GM18909 (cell line): ENCODE measurements at regions not wholly inside any gene's neighbourhood (a gene's known extent, or its start where the extent isn't known, plus 50 kb on each side); places are given as distances from the start of the nearest gene placed in this dataset.
A peak's percentile ranks its signal among the peaks of the same experiment; 100 is the strongest.
"Not testable (repeated sequence)": the region's sequence is repeated elsewhere in the genome, so short reads cannot be mapped to it uniquely, and the experiment has no call there.

Experiments
- ATAC-seq: cut with Tn5 transposase; IDR thresholded peaks from one replicate; pipeline ENCODE4 v1.9.1; 2021; ENCODE audit warnings: mild to moderate bottlenecking; ENCODE audit not compliant: unreplicated experiment, poor library complexity

DNA sequence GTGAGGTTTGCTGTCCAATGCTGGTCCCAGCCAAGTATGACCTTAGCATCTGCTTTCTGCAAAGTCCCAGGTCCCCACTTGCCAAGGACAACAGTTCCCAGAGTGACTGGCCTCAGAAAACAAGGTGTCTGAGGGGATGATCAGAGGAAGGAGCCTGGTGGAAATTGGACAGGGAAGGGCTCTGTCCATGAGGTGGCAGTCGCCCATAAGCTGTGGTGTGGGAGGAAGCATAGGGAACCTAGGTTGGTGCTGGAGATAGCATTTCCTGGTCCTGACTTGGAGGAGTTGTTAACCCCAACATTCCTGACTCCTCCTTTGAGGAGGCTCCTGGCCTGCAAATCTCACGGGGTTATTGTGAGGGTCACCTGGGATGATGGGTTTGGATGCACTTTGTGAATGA lies 77.8 kb downstream of the LIMS4 start:
- ATAC-seq: not testable (repeated sequence)

DNA sequence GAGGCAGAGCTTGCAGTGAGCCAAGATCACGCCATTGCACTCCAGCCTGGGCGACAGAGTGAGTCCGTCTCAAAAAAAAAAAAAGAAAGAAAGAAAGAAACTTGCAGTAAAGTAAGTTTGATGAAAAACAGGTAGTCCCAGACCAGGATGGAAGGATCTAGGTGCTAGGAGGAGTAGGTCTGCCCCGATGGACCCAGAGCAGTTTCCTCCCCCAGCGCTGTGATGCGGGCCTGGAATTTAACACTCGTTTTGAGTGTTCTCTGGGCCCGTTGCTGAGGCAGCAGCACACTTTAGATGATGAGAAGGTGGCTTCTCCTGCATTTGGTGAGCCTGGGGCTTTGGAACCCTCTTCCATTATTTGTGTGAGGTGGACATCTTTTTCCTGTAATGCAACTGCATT lies 80.2 kb downstream of the LIMS4 start:
- not testable (repeated sequence) for ATAC-seq

DNA sequence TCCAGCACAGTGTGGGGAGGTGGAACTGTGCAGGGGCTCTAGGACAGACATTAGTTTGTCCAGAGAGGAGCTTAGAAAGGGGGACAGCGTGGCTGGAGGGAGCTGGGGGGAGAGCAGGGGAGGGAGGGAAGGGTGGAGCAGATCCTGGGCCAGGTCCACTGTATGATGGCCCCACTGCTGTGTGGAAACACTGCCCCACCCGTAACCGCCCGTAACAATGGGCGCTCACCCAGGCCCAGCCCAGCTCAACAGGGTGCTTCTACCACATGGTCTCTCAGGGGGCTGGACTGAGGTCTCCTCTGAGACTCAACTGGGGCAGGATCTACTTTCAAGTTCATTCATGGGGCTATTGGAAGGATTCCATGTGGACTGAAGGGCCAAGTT lies 81.6 kb downstream of the LIMS4 start:
- ATAC-seq: not testable (repeated sequence)

DNA sequence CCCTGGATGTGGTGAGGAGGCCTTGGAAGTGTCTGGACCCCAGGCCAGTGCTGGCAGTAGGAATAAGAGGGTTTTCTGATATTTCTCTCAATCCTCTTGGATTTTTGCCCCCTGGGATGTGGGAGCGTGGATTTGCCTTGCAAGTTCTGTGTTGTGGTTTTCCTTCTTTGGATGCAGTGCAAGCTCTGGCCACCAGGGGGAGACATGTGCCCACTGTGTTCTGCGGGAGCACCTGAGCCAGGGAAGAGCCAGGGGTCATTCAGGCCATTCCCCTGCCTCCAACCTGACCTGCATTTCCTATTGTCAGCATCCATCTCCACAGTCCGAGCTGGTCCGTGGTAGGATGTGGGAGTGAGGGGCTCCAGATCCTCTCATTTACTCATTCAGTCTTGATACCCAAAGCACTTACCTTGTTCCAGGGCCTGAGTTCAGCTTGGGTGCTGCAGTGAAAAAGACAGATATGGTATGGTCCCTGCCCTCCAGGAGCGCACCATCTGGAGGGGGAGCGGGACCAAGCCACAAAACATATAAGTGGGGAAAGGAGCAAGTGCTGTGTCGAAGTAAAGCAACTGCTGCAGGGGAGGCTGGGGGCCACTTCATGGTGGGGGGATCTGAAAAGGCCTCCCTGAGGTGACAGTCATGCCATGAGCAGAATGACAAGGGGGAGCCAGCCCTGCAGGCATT lies 82.1 kb downstream of the LIMS4 start:
- not testable (repeated sequence) for ATAC-seq

DNA sequence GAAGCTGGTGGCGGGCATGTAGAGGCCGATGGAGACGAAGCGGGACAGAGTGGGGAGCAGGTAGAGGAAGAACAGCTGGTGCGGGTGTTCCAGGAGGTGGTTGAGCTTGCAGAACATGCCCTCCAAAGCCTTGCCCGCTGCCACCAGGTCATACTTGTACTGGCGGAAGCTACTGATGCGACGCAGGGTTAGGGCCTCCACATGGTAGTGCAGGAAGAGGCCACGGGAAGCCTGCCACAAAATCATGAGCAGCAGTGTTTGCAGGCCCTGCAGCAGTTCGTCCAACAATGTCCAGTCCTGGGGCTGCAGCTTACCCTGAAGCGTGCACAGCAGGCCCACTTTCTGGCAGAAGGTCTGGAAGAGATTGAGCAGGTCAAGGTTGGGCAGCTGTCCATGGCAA lies 85.6 kb downstream of the LIMS4 start:
- ATAC-seq: not testable (repeated sequence)

DNA sequence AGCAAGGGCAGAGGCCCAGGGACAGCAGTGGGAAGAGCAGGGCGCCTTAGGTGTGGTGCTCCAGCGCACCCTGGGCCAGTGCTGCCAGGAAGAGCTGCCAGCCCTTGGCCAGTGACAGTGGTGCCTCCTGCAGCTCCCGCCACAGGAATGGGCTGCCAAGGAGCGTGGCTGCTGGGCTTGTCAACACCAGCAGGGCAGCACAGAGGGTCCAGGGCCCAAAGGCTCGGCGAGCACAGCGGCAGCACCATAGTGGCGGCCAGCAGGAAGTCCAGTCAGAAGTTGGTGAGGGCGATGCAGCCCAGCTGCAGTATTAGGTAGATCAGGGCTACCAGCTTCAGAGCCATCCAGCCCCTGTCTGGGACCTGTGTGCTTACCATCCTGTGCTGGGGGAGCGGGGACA lies 86.1 kb downstream of the LIMS4 start:
- ATAC-seq: not testable (repeated sequence)

DNA sequence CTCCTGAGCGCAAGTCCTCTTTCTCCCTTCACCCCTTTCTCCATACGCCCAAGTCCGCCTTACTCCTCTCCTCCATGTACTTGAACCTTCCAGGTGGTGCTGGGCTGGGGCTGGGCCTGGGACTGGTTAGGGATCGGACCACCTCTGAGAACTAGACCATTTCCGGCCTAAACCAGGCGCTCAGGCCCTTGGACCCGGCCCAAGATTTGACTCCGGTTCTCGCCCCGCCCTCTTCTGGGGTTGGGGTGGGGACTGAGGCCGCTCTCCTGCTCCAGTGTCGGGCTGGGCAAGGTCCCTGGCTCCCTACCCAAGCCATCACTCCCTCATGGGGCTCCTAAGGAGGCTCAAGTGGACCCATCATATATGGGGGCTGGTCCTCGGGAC lies 87.9 kb downstream of the LIMS4 start:
- ATAC-seq: not testable (repeated sequence)

DNA sequence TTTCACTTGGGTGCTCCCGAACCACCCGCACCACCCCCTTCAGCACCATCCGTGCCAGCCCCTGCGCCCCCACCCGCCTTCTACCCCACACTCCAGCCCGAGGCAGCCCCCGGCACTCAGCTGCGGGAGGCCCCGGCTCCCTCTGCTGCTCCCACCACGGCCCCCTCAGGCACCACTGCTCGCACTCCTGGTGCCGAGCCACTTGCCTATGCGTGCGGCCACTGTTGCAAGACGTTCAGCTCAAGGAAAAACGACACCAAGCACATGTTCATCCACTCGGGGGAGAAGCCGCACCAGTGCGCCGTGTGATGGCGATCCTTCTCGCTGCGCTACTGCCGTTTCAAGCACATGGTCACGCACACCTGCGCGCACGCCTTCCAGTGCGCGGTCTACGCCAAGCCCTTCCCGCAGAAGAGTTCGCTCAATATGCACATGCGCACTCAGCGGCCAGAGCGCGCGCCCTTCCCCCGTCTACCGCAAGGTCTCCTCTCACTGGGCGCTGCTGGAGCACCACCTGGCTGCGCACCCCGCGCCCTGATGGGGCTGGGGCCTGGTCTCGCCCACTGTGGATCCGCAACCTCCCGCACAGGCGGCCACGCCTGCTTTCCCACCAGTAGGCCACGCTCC lies 88.4 kb downstream of the LIMS4 start:
- ATAC-seq: not testable (repeated sequence)

DNA sequence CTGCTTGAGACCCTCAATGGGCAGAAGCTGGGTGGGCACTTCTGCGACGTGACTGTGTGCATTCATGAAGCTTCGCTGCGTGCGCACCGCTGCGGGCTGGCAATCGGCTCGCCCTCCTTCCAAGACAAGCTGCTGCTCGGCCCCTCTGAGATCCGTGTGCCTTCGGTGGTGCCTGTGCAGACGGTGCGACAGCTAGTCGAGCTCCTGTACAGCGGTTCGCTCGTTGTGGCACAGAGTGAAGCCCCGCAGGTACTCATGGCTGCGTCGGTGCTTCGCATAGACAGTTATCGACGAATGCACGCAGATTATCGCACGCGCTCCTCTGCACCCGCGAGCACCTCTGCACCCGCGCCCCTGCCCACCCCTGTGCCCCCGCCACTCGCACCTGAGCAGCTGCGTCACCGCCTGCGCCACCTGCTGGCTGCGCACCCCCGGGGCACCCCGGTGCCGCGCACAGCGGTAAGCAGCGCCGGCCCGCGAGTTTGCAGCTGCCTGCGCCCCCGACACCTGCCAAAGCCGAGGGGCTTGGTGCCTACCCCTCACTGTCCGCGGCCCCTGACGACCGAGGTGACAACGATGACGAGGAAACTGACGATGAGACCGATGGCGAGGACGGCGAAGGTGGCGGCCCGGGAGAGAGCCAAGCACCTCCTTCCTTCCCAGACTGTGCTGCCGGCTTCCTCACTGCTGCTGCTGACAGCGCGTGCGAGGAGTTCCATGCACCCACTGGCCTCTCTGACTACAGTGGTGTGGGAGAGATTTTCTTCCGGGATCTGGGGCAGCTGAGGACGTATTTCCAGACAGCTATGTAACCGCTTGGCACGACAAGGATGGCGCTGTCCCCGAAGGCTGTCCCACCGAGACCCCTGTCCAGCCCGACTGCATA lies 89.2 kb downstream of the LIMS4 start:
- ATAC-seq: peak; percentile 50

DNA sequence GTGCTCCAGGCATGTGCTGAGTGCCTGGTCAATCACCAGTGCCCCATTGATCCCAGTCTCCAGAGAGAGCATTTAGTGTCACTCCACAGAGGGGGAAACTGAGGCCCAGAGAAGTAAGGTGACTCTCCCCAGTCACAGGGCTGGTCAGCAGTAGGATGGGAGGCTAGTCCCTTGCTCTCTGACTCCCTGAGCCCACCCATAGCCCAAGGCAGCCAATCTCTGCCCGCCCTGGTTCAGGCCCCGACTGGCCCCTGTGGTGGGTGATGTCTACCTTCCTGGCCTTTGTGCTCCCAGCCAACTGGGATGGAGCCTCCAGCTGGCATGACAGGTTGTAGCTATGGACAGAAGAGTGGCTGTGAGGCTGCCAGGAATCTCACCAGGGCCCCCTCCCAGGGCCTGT lies 99.1 kb downstream of the LIMS4 start:
- ATAC-seq: not testable (repeated sequence)

DNA sequence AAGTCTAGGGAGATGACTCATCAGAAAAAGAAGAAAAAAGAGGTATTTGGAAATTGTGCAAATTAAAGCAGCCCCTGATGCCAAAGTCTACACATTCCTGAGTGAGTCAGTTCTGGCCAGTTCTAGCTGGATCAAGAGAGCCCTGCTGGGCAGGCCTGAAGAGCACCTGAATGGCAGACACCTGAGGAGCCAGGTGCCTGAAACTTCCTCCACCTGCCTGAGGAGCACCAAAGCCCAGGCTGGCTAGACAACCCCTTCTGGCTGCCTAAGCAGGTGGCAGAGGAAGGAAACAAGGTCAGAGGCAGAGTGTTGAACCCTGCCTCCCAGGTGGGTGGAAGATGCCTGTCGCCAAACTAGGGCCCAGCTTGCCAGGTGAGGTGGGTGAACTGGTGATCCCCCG lies 101.0 kb downstream of the LIMS4 start:
- ATAC-seq: not testable (repeated sequence)

DNA sequence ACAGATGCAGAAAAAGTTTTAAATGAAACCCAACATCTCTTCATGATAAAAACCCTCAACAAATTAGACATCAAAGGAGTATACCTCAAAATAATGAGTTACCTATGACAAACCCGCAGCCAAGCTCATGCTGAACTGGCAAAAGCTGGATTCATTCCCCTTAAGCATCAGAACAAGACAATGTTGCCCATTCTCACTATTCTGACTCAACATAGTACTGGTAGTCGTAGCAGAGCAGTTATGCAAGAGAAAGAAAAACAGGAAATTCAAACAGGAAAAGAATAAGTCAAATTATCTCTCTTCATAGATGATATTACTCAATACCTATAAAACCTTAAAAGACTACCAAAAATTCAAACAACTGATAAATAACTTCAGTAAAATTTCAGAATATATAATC lies 115.0 kb downstream of the LIMS4 start:
- not testable (repeated sequence) for ATAC-seq

DNA sequence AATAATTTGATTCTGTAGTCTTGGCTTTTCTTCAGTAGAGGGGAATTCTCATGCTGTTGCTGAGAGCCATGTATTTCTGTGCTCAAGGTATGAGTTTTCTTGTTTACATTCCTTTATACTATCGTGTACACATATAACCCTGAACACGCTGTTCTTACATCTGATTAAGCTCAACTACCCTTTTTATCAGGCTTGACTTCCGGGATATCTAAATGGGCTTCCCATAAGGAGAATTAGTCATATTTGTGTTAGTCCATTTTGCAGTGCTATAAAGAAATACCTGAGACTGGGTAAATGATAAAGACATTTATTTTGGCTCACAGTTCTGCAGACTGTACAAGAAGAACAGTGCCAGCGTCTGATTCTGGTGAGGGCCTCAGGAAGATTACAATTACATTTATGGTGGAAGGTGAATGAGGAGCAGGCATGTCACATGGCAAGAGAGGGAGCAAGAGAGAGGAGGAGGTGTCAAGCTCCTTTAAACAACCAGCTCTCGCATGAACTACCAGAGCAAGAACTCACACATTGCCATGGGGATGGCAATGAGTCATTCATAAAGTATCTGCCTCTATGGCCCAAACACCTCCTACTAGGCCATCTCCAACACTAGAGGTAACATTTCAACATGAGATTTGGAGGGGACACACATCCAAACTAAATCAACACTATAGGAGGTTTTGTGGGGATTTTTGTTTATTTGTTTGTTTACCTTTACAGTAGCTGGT lies 118.2 kb downstream of the LIMS4 start:
- ATAC-seq: not testable (repeated sequence)

DNA sequence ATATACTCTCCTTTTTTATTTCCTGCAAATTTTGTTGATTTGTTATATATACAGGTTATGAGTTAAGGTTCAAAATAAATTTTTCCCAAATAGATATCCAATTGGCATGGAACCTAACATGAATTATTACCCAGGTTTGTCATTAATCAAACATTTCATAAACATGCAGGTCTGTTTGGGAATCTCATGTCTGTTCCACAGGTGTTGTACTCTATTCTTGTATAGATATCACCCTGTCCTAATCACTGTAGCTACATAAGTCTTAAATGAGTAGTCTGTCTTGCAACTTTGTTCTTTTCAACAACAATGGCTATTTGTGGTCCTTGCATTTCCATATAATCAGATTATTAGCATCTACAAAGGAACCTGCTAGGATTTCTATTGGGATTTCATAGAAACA lies 121.9 kb downstream of the LIMS4 start:
- not testable (repeated sequence) for ATAC-seq

DNA sequence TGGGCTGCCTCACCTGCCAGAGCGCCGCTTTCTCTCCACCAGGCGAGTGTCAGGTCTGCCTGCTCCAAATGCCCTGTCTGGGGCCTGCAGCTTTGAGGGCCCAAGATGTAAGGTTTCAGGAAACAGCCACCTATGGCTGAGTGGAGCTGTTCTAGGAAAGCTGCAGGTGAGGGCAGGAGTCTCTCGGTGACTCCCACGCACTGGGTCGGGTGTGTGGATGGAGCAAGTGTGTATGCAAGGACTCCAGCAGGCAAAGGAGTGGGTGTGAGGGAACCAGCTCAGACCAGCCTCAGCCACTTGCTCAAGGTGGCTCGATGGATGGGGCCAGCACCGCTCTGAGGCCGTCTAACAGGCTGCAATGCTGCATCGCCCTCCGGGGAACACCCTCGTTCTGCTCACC lies 123.7 kb downstream of the LIMS4 start:
- ATAC-seq: not testable (repeated sequence)

DNA sequence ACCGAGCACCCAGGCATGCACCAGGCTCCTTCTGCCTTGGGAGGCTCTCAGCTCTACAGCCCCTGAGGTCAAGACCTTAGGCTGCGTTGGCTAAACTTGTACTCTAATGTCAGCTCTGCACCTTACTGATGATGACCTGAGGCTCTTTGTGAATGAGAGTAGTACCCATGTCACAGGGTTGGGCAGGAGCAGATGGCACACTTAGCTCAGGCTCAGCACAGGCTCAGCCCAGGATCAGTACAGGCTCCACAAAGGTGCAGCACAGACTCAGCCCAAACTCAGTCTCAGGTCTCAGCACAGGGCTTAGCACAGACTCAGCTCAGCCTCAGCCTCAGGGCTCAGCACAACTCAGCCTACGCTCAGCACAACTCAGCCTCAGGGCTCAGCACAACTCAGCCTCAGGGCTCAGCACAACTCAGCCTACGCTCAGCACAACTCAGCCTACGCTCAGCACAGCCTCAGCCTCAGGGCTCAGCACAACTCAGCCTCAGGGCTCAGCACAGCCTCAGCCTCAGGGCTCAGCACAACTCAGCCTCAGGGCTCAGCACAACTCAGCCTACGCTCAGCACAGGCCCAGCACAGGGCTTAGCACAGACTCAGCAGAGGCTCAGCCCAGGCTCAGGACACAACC lies 128.1 kb downstream of the LIMS4 start:
- not testable (repeated sequence) for ATAC-seq

DNA sequence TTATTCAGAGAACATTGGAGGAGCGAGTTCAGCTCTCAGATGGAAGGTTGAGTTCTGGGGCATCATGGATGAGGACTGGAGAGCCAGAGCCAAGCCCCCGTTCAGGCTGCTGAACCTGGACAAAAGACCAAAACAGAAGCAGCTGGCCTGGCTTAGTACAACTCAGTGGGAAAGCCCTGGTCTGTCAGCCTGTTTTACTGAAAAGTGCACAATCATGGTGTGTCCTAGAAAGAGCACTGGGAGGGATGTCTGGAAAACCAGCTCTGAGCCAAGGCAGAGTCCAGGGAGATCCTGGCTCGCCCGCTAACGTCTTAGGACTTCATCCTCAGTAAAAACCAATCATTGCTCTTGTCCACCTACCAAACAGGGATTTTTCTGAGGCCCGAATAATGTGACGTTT lies 129.7 kb upstream of the MTLN start:
- not testable (repeated sequence) for ATAC-seq

DNA sequence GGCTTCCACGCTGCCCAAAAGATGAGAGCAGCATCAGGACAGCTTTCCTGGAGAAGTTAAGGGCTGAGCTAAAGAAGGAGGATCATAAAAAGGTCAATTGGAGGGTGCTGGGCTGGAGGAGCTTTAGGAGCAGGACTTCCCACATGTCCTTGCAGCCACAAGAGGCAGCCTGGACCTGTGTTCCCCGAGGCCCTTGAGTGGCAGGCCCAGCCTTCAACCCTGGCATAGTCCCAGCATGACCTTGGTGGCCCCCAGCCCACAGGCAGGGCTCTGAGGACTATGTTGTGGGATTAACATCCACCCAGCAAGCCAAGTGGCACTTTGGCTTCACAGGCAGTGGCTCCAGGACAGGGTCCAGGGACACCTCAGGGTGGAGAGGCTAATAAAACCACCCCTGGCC lies 126.8 kb upstream of the MTLN start:
- not testable (repeated sequence) for ATAC-seq

DNA sequence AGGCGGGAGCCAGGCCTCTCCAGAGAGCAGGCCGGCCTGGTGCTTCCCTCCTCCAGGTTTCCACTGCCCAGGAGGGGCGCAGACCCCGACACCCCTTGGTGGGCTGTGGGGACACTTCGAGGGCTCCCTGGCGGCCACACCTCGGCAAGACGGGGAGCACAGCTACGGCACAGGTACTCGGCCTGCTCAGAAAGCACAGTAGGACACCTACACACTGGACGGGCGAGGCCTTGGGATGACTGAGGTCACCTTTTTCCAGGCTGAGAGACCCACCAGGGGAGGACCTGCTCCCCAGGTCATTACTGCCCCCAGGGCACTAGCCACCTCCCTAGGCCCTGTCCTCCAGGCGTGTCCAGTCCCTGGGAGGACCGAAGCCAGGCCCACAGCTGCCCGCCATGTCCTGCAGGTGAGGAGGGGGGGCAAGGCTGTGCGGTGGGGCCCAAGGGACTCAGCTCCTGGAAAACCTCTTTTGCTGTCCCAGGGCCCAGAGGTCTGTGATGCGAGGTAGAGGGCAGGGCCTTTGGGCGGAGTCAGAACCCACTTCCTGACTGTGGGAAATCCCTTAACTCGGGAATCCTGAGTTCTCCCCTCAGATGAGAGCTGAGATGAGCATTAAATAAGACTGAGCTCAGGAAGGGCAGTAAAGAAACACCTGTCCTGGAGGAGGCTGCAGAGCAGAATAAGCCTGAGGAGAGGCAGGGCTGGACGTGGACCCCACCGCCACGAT lies 126.1 kb upstream of the MTLN start:
- ATAC-seq: not testable (repeated sequence)
